ENCODE measurements at regions not wholly inside any gene's neighbourhood (a gene's known extent, or its start where the extent isn't known, plus 50 kb on each side); places are given as distances from the start of the nearest gene placed in this dataset.

GRCh38 chr5:136853971-136854370, 488.6 kb upstream of the TRPC7 start:
- TF ChIP-seq POLR2A (IDR thresholded peaks at IDR 0.05; ENCODE audit: low read length), result no peak
- TF ChIP-seq RAD21 (conservative IDR thresholded peaks at IDR 0.05 in 1 of 2, IDR thresholded peaks at IDR 0.05 in 1 of 2), result no peak
- no peak for TF ChIP-seq RFX5 (IDR thresholded peaks at IDR 0.05)
- no peak for TF ChIP-seq CBX2 (IDR thresholded peaks at IDR 0.05; ENCODE audit: borderline replicate concordance, low read depth)
- no peak for TF ChIP-seq SMC3 (IDR thresholded peaks at IDR 0.05)
- TF ChIP-seq CTCF (IDR thresholded peaks at IDR 0.05), result no peak
- TF ChIP-seq EP300 (IDR thresholded peaks at IDR 0.05), result no peak
- no peak for TF ChIP-seq HDAC2 (IDR thresholded peaks at IDR 0.05)
- TF ChIP-seq BCL3 (IDR thresholded peaks at IDR 0.05), result no peak
- TF ChIP-seq HOXB5 (CRISPR knock-in tag; IDR thresholded peaks at IDR 0.05), result no peak
- TF ChIP-seq MYC (IDR thresholded peaks at IDR 0.05; ENCODE audit: borderline replicate concordance, low read length), result no peak

Data from A549 (cell line).